A549 (cell line): ENCODE measurements at regions not wholly inside any gene's neighbourhood (a gene's known extent, or its start where the extent isn't known, plus 50 kb on each side); places are given as distances from the start of the nearest gene placed in this dataset.

Source experiments
- CEBPB ChIP-seq, 2 experiments: fragments of >200 bp in 1 of 2; sonication (Bioruptor Twin) in 1 of 2; formaldehyde crosslinking in 1 of 2; IDR thresholded peaks; 2 replicates each; pipeline ENCODE4 v1.6.1; 2012 to 2016
- CHD2 ChIP-seq: fragments of 150-350 bp; IDR thresholded peaks from 2 replicates; pipeline ENCODE4 v1.6.1; 2014; ENCODE audit warnings: low read length; ENCODE audit not compliant: partially characterized antibody
- EP300 ChIP-seq, 2 experiments: fragments of >200 bp; sonication (Bioruptor Twin); formaldehyde crosslinking; IDR thresholded peaks; 2 replicates in 1 of 2; 3 replicates in 1 of 2; pipeline ENCODE4 v1.6.1; 2016 to 2017
- JUN ChIP-seq, 2 experiments: fragments of >200 bp; sonication (Bioruptor Twin); formaldehyde crosslinking; IDR thresholded peaks; 2 replicates in 1 of 2; 3 replicates in 1 of 2; pipeline ENCODE4 v1.6.1; 2016 to 2017
- PHF8 ChIP-seq: fragments of 200-600 bp; sonication (generic); IDR thresholded peaks from 2 replicates; pipeline ENCODE4 v1.6.1; 2016; ENCODE audit warnings: low read depth, mild to moderate bottlenecking, antibody characterized with exemption, moderate library complexity, borderline replicate concordance
- POLR2A ChIP-seq: IDR thresholded peaks from 2 replicates; pipeline ENCODE4 v1.6.1; 2012; ENCODE audit warnings: mild to moderate bottlenecking, low read length
- RCOR1 ChIP-seq: fragments of 150-350 bp; IDR thresholded peaks from 2 replicates; pipeline ENCODE4 v1.6.1; 2014; ENCODE audit warnings: antibody characterized with exemption, low read length, low read depth
- TF ChIP-seq, protein P1 (sequence below): fragments of >200 bp; sonication (Bioruptor Twin); formaldehyde crosslinking; IDR thresholded peaks from 3 replicates; pipeline ENCODE4 v1.5.1; 2016
- TF ChIP-seq, protein P2 (sequence below): IDR thresholded peaks from 2 replicates; pipeline ENCODE4 v1.6.1; 2012

DNA sequence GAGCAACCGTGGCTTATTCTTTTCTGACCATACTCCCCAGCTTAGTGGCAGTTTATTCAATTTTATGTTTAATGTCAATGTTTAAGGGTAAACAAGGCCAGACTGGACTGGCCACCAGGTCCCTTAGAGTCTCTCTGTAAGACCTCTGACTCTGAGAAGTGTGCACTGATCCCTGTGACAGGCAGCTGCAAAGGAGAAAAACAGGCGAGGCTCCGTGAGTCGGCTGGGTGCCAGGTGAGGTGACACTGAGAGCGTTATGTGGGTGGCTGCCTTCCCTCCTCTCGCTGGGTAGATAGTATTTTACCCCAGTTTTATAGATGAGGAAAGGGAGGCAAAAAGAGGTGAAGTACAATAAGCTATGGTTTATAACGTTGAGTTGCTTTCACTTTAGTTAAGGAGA lies 139.4 kb upstream of the HDAC4 start:
- TF ChIP-seq PHF8 (no peak), EP300 (IDR thresholded peaks at IDR 0.05) (no peak), JUN (IDR thresholded peaks at IDR 0.05) (no peak), CHD2 (no peak), CEBPB (IDR thresholded peaks at IDR 0.05) (no peak), POLR2A (no peak), RCOR1 (no peak)
- TF ChIP-seq, protein P1, sequence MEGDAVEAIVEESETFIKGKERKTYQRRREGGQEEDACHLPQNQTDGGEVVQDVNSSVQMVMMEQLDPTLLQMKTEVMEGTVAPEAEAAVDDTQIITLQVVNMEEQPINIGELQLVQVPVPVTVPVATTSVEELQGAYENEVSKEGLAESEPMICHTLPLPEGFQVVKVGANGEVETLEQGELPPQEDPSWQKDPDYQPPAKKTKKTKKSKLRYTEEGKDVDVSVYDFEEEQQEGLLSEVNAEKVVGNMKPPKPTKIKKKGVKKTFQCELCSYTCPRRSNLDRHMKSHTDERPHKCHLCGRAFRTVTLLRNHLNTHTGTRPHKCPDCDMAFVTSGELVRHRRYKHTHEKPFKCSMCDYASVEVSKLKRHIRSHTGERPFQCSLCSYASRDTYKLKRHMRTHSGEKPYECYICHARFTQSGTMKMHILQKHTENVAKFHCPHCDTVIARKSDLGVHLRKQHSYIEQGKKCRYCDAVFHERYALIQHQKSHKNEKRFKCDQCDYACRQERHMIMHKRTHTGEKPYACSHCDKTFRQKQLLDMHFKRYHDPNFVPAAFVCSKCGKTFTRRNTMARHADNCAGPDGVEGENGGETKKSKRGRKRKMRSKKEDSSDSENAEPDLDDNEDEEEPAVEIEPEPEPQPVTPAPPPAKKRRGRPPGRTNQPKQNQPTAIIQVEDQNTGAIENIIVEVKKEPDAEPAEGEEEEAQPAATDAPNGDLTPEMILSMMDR = no peak
- TF ChIP-seq, protein P2, sequence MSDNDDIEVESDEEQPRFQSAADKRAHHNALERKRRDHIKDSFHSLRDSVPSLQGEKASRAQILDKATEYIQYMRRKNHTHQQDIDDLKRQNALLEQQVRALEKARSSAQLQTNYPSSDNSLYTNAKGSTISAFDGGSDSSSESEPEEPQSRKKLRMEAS = no peak
